ENCODE measurements at regions not wholly inside any gene's neighbourhood (a gene's known extent, or its start where the extent isn't known, plus 50 kb on each side); places are given as distances from the start of the nearest gene placed in this dataset.

DNA sequence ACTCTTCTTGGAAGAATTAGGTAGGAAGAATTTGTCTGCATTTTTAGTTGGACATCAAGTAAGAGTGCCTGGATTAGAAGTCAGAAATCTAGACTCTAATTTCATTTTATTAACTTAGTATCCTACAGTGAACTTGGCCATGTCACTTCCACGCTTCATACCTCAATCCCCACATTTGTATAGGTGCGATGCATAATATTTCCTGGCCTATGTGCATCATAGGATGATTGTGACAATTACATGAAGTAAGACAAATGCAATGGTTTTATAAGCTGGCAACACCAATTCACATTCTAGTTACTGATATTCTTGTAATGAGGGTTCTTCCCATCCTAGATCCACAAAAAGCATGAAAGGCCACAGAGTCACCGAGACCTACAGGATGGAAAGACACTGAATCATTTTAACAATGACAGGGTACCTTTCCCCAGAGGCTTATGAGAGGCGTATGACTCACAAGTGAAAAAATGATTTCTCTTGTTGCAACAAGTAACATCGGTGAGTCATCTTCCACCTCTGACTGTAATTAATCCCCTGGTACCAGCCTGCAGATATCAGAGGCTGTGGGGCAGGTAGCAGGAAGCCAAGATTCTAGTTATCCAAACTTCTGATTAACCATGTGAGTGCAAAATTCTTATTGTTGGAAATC is 56.0 kb upstream of the OR5AK2 start:
- Histone ChIP-seq H3K27ac (ENCODE audit: low read length) (no peak overlapping the region), H3K4me3 (ENCODE audit: control insufficient read depth in 1 of 2, extremely low read depth in 1 of 2, low read length in 1 of 2) (no peak overlapping the region), H3K27me3 (replicated peaks in 1 of 2; ENCODE audit: control insufficient read depth in 2 of 2, extremely low read depth in 1 of 2, insufficient read depth in 2 of 2, low read length in 1 of 2) (no peaks in the 10 kb centered on the region), H3K36me3 (ENCODE audit: control insufficient read depth in 2 of 2, extremely low read depth in 1 of 2, insufficient read depth in 1 of 2, low read length in 1 of 2) (no peaks in the 10 kb centered on the region), H3K9me3 (no peaks in the 10 kb centered on the region), H3K4me1 (ENCODE audit: control insufficient read depth in 1 of 2, extremely low read depth in 1 of 2, insufficient read depth in 2 of 2, low read length in 2 of 2) (no peaks in the 10 kb centered on the region)
- no peak for ATAC-seq (replicated peaks in 1 of 4)
- Mint-ChIP-seq H3K9me3 (peaks cover 7 to 23% (median 8%) of the 10 kb centered on the region in 3 donors), H3K4me3 (no peak overlapping the region), H3K27ac (no peak overlapping the region), H3K27me3 (no peaks in the 10 kb centered on the region), H3K4me1 (no peaks in the 10 kb centered on the region), H3K36me3 (no peaks in the 10 kb centered on the region)
- POLR2A ChIA-PET: no interaction called here
- CTCF ChIA-PET: no interaction called here
- DNase-seq: no peak
- WGBS (ENCODE audit: insufficient coverage): 94% methylated on average over 3 of the region's 5 CpGs

DNA sequence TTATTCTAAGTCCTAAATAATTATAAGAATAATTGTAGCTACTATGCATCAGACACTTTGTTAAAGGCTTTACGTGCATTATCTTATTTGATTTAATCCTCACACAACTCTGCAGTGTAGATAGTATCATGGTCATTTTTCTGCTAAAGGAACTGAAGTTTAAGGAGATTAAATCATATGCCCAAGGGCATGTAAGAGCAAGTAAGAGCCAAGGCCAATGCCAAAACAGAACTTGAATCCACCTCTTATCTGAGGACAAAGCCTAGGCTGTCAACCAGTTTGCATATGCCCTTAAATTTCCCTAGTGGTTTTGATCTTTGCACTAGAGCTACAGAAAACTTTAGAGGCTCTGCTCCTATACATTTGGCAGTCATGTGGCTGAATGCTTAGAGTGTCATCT is 65.6 kb upstream of the OR5AK2 start:
- DNase-seq (no peak), ATAC-seq (replicated peaks in 1 of 4) (no peak)
- Histone ChIP-seq H3K4me1 (ENCODE audit: control insufficient read depth in 1 of 2, extremely low read depth in 1 of 2, insufficient read depth in 2 of 2, low read length in 2 of 2) (no peaks in the 10 kb centered on the region), H3K9me3 (no peaks in the 10 kb centered on the region), H3K27ac (ENCODE audit: low read length) (no peak overlapping the region), H3K4me3 (ENCODE audit: control insufficient read depth in 1 of 2, extremely low read depth in 1 of 2, low read length in 1 of 2) (no peak overlapping the region), H3K36me3 (ENCODE audit: control insufficient read depth in 2 of 2, extremely low read depth in 1 of 2, insufficient read depth in 1 of 2, low read length in 1 of 2) (no peaks in the 10 kb centered on the region), H3K27me3 (replicated peaks in 1 of 2; ENCODE audit: control insufficient read depth in 2 of 2, extremely low read depth in 1 of 2, insufficient read depth in 2 of 2, low read length in 1 of 2) (no peaks in the 10 kb centered on the region)
- Mint-ChIP-seq H3K4me1 (no peaks in the 10 kb centered on the region), H3K36me3 (no peaks in the 10 kb centered on the region), H3K27ac (no peak overlapping the region), H3K4me3 (no peak overlapping the region), H3K9me3 (peaks cover 10 to 25% (median 10%) of the 10 kb centered on the region in 3 donors), H3K27me3 (no peaks in the 10 kb centered on the region)
- ChIA-PET POLR2A (no interaction called here), CTCF (no interaction called here)
- WGBS (ENCODE audit: insufficient coverage): no CpG with 5 or more reads among the region's 1 CpG

DNA sequence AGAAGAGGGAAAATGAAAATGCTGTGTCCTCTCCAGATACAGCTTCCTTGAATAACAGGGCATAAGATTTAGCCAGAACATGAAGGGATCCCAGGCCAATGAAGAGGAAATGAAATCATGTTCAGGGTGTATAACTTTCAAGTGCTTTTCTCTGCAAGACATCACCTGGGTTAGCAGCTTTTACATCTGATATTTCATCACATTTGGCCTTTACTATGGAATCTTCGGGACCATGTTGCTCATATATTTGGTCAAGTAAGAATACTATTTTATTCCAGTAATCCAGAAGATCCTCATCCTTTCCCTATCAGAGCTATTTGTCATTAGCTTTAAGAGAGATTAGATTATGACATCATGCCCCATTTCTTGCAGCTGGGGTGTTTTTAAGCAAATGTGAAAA is 66.3 kb upstream of the OR5AK2 start:
- Mint-ChIP-seq H3K27me3 (no peaks in the 10 kb centered on the region), H3K9me3 (peaks cover 10 to 25% (median 10%) of the 10 kb centered on the region in 3 donors), H3K4me1 (no peaks in the 10 kb centered on the region), H3K27ac (no peak overlapping the region), H3K4me3 (no peak overlapping the region), H3K36me3 (no peaks in the 10 kb centered on the region)
- no CpG with 5 or more reads among the region's 1 CpG for WGBS (ENCODE audit: insufficient coverage)
- Histone ChIP-seq H3K4me3 (ENCODE audit: control insufficient read depth in 1 of 2, extremely low read depth in 1 of 2, low read length in 1 of 2) (no peak overlapping the region), H3K36me3 (ENCODE audit: control insufficient read depth in 2 of 2, extremely low read depth in 1 of 2, insufficient read depth in 1 of 2, low read length in 1 of 2) (no peaks in the 10 kb centered on the region), H3K4me1 (ENCODE audit: control insufficient read depth in 1 of 2, extremely low read depth in 1 of 2, insufficient read depth in 2 of 2, low read length in 2 of 2) (no peaks in the 10 kb centered on the region), H3K27ac (ENCODE audit: low read length) (no peak overlapping the region), H3K9me3 (no peaks in the 10 kb centered on the region), H3K27me3 (replicated peaks in 1 of 2; ENCODE audit: control insufficient read depth in 2 of 2, extremely low read depth in 1 of 2, insufficient read depth in 2 of 2, low read length in 1 of 2) (no peaks in the 10 kb centered on the region)
- CTCF ChIA-PET: no interaction called here
- ATAC-seq (replicated peaks in 1 of 4) (no peak), DNase-seq (no peak)
- POLR2A ChIA-PET: no interaction called here

DNA sequence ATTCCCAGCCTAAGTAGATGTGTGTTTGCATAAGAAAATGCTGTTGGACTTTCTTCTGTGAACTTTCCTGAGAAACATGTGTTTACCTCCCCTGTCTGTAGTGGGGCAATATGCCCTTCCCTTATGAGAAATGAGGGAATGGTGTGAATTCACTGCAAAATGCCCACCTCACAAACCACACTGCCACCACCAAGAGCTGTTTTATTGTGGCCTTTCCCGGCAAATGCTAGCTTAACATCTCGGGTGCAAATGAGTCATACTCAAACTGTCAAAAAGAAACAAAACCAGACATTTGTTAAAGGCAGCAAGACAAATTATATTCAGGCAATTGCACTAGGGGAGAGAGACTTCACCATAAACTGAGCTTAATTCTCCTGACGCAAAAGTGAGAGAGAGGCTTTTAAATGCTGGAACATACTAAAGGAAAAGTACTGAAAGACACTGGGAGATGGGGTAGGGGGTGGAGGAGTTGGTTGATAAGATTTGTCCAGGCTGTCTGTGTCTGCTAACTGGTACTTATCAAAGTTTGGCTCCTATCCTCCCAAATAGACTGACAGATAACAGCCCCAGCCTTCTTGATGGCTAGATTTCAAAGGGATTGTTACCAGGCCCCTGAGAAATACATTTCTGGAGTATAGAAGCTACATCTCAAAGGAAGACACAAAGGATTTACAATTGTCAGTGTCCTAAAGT is 70.9 kb upstream of the OR5AK2 start:
- no peaks in the 10 kb centered on the region for H3K36me3 Mint-ChIP-seq
- Histone ChIP-seq H3K4me3 (ENCODE audit: control insufficient read depth in 1 of 2, extremely low read depth in 1 of 2, low read length in 1 of 2) (no peak overlapping the region), H3K9me3 (no peaks in the 10 kb centered on the region), H3K36me3 (ENCODE audit: control insufficient read depth in 2 of 2, extremely low read depth in 1 of 2, insufficient read depth in 1 of 2, low read length in 1 of 2) (no peaks in the 10 kb centered on the region), H3K27ac (ENCODE audit: low read length) (no peak overlapping the region), H3K27me3 (replicated peaks in 1 of 2; ENCODE audit: control insufficient read depth in 2 of 2, extremely low read depth in 1 of 2, insufficient read depth in 2 of 2, low read length in 1 of 2) (no peaks in the 10 kb centered on the region), H3K4me1 (ENCODE audit: control insufficient read depth in 1 of 2, extremely low read depth in 1 of 2, insufficient read depth in 2 of 2, low read length in 2 of 2) (no peaks in the 10 kb centered on the region)
- ChIA-PET CTCF (no interaction called here), POLR2A (no interaction called here)
- no peaks in the 10 kb centered on the region for H3K4me1 Mint-ChIP-seq
- H3K4me3 Mint-ChIP-seq: no peak overlapping the region
- WGBS (ENCODE audit: insufficient coverage): 100% methylated on average over 1 of the region's 3 CpGs
- no peaks in the 10 kb centered on the region for H3K27me3 Mint-ChIP-seq
- ATAC-seq (replicated peaks in 1 of 4) (no peak), DNase-seq (no peak)
- peaks cover 0 to 18% (median 10%) of the 10 kb centered on the region in 3 donors for H3K9me3 Mint-ChIP-seq
- H3K27ac Mint-ChIP-seq: no peak overlapping the region

DNA sequence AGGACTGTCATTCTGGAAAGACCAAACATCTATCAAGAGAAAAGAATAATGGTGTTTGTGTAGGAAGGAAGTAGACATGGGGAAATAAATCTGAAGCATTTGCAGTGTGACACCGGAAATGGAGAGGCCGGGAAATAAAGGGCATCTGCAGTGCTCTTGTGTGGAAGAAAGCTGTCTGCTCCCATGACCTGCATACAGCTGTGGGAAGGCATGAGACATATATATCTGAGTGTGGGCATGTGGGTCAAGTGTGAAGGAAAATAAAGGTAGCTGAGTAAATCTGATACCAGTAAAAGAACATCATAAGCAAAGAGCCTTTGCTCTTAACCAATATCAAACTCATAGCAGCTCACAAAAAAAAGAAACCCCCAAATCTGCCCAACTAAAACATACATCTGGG is 72.1 kb upstream of the OR5AK2 start:
- Mint-ChIP-seq H3K4me3 (no peak overlapping the region), H3K27ac (no peak overlapping the region), H3K27me3 (no peaks in the 10 kb centered on the region), H3K4me1 (no peaks in the 10 kb centered on the region), H3K36me3 (no peaks in the 10 kb centered on the region), H3K9me3 (peaks cover under 1 to 18% (median 3%) of the 10 kb centered on the region in 3 donors)
- ChIA-PET POLR2A (no interaction called here), CTCF (no interaction called here)
- H3K27ac ChIP-seq (ENCODE audit: low read length): no peak overlapping the region
- H3K4me1 ChIP-seq (ENCODE audit: control insufficient read depth in 1 of 2, extremely low read depth in 1 of 2, insufficient read depth in 2 of 2, low read length in 2 of 2): no peaks in the 10 kb centered on the region
- H3K4me3 ChIP-seq (ENCODE audit: control insufficient read depth in 1 of 2, extremely low read depth in 1 of 2, low read length in 1 of 2): no peak overlapping the region
- ATAC-seq (replicated peaks in 1 of 4) (no peak), DNase-seq (no peak)
- no peaks in the 10 kb centered on the region for H3K27me3 ChIP-seq (replicated peaks in 1 of 2; ENCODE audit: control insufficient read depth in 2 of 2, extremely low read depth in 1 of 2, insufficient read depth in 2 of 2, low read length in 1 of 2)
- 10% methylated on average over 2 of the region's 2 CpGs for WGBS (ENCODE audit: insufficient coverage)
- H3K36me3 ChIP-seq (ENCODE audit: control insufficient read depth in 2 of 2, extremely low read depth in 1 of 2, insufficient read depth in 1 of 2, low read length in 1 of 2): no peaks in the 10 kb centered on the region
- no peaks in the 10 kb centered on the region for H3K9me3 ChIP-seq

DNA sequence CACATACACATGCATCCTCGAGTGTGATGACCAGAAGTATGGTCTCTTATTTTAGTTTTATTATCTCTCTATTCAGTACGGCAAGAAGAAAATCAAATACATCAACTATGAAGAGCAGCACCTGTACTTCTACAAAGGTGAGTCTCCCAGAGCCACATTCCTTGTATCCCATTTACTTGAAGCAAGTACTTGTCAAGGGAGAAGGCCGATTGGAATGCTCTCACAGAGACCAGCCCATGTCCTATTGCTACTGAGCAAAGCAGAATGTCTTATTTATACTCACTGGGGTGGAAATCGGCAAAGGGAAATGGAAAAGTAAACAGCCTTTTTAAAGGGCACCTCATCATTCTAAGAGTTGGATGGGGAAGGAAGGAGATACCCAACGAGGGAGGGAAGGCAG is 72.6 kb upstream of the OR5AK2 start:
- DNase-seq: no peak
- WGBS (ENCODE audit: insufficient coverage): no CpG with 5 or more reads among the region's 5 CpGs
- ATAC-seq (replicated peaks in 1 of 4): no peak
- Mint-ChIP-seq H3K27ac (no peak overlapping the region), H3K4me1 (no peaks in the 10 kb centered on the region), H3K4me3 (no peak overlapping the region), H3K36me3 (no peaks in the 10 kb centered on the region), H3K9me3 (peaks cover 5 to 16% (median 6%) of the 10 kb centered on the region in 3 donors), H3K27me3 (no peaks in the 10 kb centered on the region)
- H3K4me3 ChIP-seq (ENCODE audit: control insufficient read depth in 1 of 2, extremely low read depth in 1 of 2, low read length in 1 of 2): no peak overlapping the region
- no peaks in the 10 kb centered on the region for H3K36me3 ChIP-seq (ENCODE audit: control insufficient read depth in 2 of 2, extremely low read depth in 1 of 2, insufficient read depth in 1 of 2, low read length in 1 of 2)
- no peaks in the 10 kb centered on the region for H3K27me3 ChIP-seq (replicated peaks in 1 of 2; ENCODE audit: control insufficient read depth in 2 of 2, extremely low read depth in 1 of 2, insufficient read depth in 2 of 2, low read length in 1 of 2)
- no peaks in the 10 kb centered on the region for H3K4me1 ChIP-seq (ENCODE audit: control insufficient read depth in 1 of 2, extremely low read depth in 1 of 2, insufficient read depth in 2 of 2, low read length in 2 of 2)
- no peak overlapping the region for H3K27ac ChIP-seq (ENCODE audit: low read length)
- H3K9me3 ChIP-seq: no peaks in the 10 kb centered on the region
- ChIA-PET POLR2A (no interaction called here), CTCF (no interaction called here)

Measured in T-cell (primary cell).